ENCODE measurements at regions not wholly inside any gene's neighbourhood (a gene's known extent, or its start where the extent isn't known, plus 50 kb on each side); places are given as distances from the start of the nearest gene placed in this dataset.

DNA sequence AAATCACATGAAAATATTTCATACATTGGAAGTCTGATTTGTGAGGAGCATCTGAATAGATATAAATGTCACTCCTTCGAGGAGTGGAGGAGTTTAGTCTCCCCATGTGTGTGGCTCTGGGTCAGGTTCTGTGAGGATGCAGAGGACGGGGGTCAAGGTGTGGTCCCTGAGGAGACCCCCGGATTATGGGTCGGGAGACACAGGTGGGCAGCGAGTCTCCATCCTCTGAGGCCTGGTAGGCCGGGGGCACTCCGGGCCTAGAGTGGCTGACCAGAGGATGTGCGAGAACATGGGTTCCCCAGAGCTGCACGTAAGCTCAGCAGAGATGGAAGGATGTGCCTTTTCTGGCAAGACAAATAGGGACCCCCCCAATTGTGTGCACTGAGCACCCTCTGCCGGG is 93.4 kb upstream of the TCERG1L start:
- no peak for TF ChIP-seq POLR2A (IDR thresholded peaks at IDR 0.05)
- no peak for TF ChIP-seq CTCF (IDR thresholded peaks at IDR 0.05)
